Activated CD4-positive, alpha-beta T cell treated with anti-CD3 and anti-CD28 coated beads for 24 hours (primary cell): ENCODE measurements at regions not wholly inside any gene's neighbourhood (a gene's known extent, or its start where the extent isn't known, plus 50 kb on each side); places are given as distances from the start of the nearest gene placed in this dataset.

Source experiments
- DNase-seq, 2 donors: peaks; one replicate each; pipeline ENCODE4 v3.0.0-alpha.2; 2020; ENCODE audit warnings: low read depth in 2 of 2

- DNase-seq, result no peak
Measured at GRCh38 chr10:91691981-91692380, 59.1 kb upstream of the PPP1R3C start.

GRCh38 chr10:91690996-91691676, 58.3 kb upstream of the PPP1R3C start:
- DNase-seq, result no peak

- no peak for DNase-seq
Measured at GRCh38 chr10:91690412-91690811, 57.5 kb upstream of the PPP1R3C start.

GRCh38 chr10:91689731-91690168, 56.9 kb upstream of the PPP1R3C start:
- no peak for DNase-seq

- DNase-seq, result no peak
Measured at GRCh38 chr10:91684841-91685240, 52.0 kb upstream of the PPP1R3C start.

- DNase-seq, result no peak
Measured at GRCh38 chr10:91683975-91684374, 51.1 kb upstream of the PPP1R3C start.

- DNase-seq, result no peak
Measured at GRCh38 chr10:91682912-91683311, 50.0 kb upstream of the PPP1R3C start.
